ENCODE measurements at regions not wholly inside any gene's neighbourhood (a gene's known extent, or its start where the extent isn't known, plus 50 kb on each side); places are given as distances from the start of the nearest gene placed in this dataset.

- TF ChIP-seq CTCF (IDR thresholded peaks at IDR 0.05; ENCODE audit: low read depth, low read length) = no peak
- H3K4me3 ChIP-seq (ENCODE audit: low read depth, low read length) = no peak overlapping the region
Measured at GRCh38 chr5:12384005-12384404, 479.8 kb upstream of the CTNND2 start.

- no peak overlapping the region for H3K4me3 ChIP-seq (ENCODE audit: low read depth, low read length)
- no peak for TF ChIP-seq CTCF (IDR thresholded peaks at IDR 0.05; ENCODE audit: low read depth, low read length)
Measured at GRCh38 chr5:12367973-12368372, 463.7 kb upstream of the CTNND2 start.

GRCh38 chr5:12360218-12360617 is 456.0 kb upstream of the CTNND2 start:
- TF ChIP-seq CTCF (IDR thresholded peaks at IDR 0.05; ENCODE audit: low read depth, low read length) = no peak
- H3K4me3 ChIP-seq (ENCODE audit: low read depth, low read length) = no peak overlapping the region

- no peak overlapping the region for H3K4me3 ChIP-seq (ENCODE audit: low read depth, low read length)
- no peak for TF ChIP-seq CTCF (IDR thresholded peaks at IDR 0.05; ENCODE audit: low read depth, low read length)
Measured at GRCh38 chr5:12358371-12359090, 454.3 kb upstream of the CTNND2 start.

GRCh38 chr5:12357626-12358025 is 453.4 kb upstream of the CTNND2 start:
- TF ChIP-seq CTCF (IDR thresholded peaks at IDR 0.05; ENCODE audit: low read depth, low read length) = no peak
- H3K4me3 ChIP-seq (ENCODE audit: low read depth, low read length) = no peak overlapping the region

- no peak for TF ChIP-seq CTCF (IDR thresholded peaks at IDR 0.05; ENCODE audit: low read depth, low read length)
- H3K4me3 ChIP-seq (ENCODE audit: low read depth, low read length) = no peak overlapping the region
Measured at GRCh38 chr5:12354686-12355085, 450.4 kb upstream of the CTNND2 start.

- H3K4me3 ChIP-seq (ENCODE audit: low read depth, low read length) = no peak overlapping the region
- TF ChIP-seq CTCF (IDR thresholded peaks at IDR 0.05; ENCODE audit: low read depth, low read length) = no peak
Measured at GRCh38 chr5:12343558-12343957, 439.3 kb upstream of the CTNND2 start.
